Spleen (tissue), 7 donors: ENCODE measurements at regions not wholly inside any gene's neighbourhood (a gene's known extent, or its start where the extent isn't known, plus 50 kb on each side); places are given as distances from the start of the nearest gene placed in this dataset.

Source experiments
- POLR2A ChIP-seq, 3 donors: fragments of 450-650 bp; IDR thresholded peaks; one replicate each; pipeline ENCODE4 v1.5.1; 2017; ENCODE audit warnings: antibody characterized with exemption in 3 of 3, mild to moderate bottlenecking in 1 of 3
- POLR2AphosphoS5 ChIP-seq, 3 donors: sonication (generic); formaldehyde crosslinking; IDR thresholded peaks; one replicate each; pipeline ENCODE4 v1.5.1; 2017; ENCODE audit warnings: antibody characterized with exemption in 3 of 3
- TF ChIP-seq, protein P1 (sequence below), 11 experiments: fragments of 200-600 bp in 7 of 11; fragments of 450-650 bp in 4 of 11; sonication (generic) in 4 of 11; IDR thresholded peaks in 8 of 11; conservative IDR thresholded peaks in 3 of 11; 1 replicate in 7 of 11; 2 replicates in 4 of 11; pipeline versions ENCODE4 v1.4.0 to v1.8.0; 2016 to 2021; ENCODE audit warnings: antibody characterized with exemption in 11 of 11, inconsistent platforms in 4 of 11, mild to moderate bottlenecking in 1 of 11
- donor health status: DM: no; HTN: no; CAD: no; lungs with moderate emphysema.
- donor health status: DM: no; HTN: no; CAD: no.
- donor health status: DM: no; HTN: no; CAD: no.

- TF ChIP-seq, protein P1, sequence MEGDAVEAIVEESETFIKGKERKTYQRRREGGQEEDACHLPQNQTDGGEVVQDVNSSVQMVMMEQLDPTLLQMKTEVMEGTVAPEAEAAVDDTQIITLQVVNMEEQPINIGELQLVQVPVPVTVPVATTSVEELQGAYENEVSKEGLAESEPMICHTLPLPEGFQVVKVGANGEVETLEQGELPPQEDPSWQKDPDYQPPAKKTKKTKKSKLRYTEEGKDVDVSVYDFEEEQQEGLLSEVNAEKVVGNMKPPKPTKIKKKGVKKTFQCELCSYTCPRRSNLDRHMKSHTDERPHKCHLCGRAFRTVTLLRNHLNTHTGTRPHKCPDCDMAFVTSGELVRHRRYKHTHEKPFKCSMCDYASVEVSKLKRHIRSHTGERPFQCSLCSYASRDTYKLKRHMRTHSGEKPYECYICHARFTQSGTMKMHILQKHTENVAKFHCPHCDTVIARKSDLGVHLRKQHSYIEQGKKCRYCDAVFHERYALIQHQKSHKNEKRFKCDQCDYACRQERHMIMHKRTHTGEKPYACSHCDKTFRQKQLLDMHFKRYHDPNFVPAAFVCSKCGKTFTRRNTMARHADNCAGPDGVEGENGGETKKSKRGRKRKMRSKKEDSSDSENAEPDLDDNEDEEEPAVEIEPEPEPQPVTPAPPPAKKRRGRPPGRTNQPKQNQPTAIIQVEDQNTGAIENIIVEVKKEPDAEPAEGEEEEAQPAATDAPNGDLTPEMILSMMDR (IDR thresholded peaks at IDR 0.05 in 8 of 11, conservative IDR thresholded peaks at IDR 0.05 in 3 of 11), result no peak
- TF ChIP-seq POLR2A (IDR thresholded peaks at IDR 0.05), result no peak
- no peak for TF ChIP-seq POLR2AphosphoS5 (IDR thresholded peaks at IDR 0.05)
Observed at GRCh38 chr11:28461338-28461737, 353.1 kb downstream of the METTL15 start.
